Activated naive CD4-positive, alpha-beta T cell treated with anti-CD3 and anti-CD28 coated beads, Interleukin-2, amount 10 ng/mL, durations not matched to agents 7 days and 5 days (primary cell): ENCODE measurements at regions not wholly inside any gene's neighbourhood (a gene's known extent, or its start where the extent isn't known, plus 50 kb on each side); places are given as distances from the start of the nearest gene placed in this dataset.
"Not testable (repeated sequence)": the region's sequence is repeated elsewhere in the genome, so short reads cannot be mapped to it uniquely, and the experiment has no call there.

Experiments
- CTCF ChIA-PET: fragments of 350-600 bp; sonication (Branson Sonifier 250); formaldehyde crosslinking; loops from one replicate; lab custom pipeline; 2021; ENCODE audit warnings: antibody characterized with exemption; lab: Charles Lee
- DNase-seq: peaks from one replicate; pipeline ENCODE4 v3.0.0-alpha.2; 2020
- H3K27ac Mint-ChIP-seq: one replicate; pipeline ENCODE4 v1.8.0; 2021; ENCODE audit warnings: mild to moderate bottlenecking, moderate library complexity, mixed read lengths
- H3K27me3 Mint-ChIP-seq: one replicate; pipeline ENCODE4 v1.8.0; 2021; ENCODE audit warnings: mild to moderate bottlenecking, mixed read lengths
- H3K36me3 Mint-ChIP-seq: one replicate; pipeline ENCODE4 v1.8.0; 2021; ENCODE audit warnings: mixed read lengths
- H3K4me1 Mint-ChIP-seq: one replicate; pipeline ENCODE4 v1.8.0; 2021; ENCODE audit warnings: mixed read lengths
- H3K4me3 Mint-ChIP-seq: one replicate; pipeline ENCODE4 v1.8.0; 2021; ENCODE audit warnings: mild to moderate bottlenecking, moderate library complexity, mixed read lengths
- H3K9me3 Mint-ChIP-seq: one replicate; pipeline ENCODE4 v1.8.0; 2021; ENCODE audit warnings: mixed read lengths

DNA sequence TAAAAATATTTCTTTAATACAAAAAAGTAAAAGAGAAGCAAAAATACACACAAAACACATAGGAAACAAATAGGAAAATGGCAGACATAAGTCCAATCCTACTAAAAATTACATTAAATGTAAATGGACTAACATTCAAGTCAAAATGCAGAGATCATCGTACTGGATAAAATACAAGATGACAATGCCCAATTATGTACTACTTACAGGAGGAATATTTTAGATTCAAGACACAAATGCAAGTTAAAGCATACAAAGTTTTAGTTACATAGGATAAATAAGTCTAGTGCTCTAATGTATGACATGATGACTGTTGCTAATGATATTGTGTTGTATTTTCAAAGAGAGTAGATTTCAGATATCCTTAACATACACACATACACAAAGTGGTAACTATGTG, 401.7 kb downstream of the IRX2 start:
- CTCF ChIA-PET, H3K4me3 Mint-ChIP-seq, H3K27me3 Mint-ChIP-seq, H3K36me3 Mint-ChIP-seq, DNase-seq, H3K9me3 Mint-ChIP-seq, H3K4me1 Mint-ChIP-seq, H3K27ac Mint-ChIP-seq: not testable (repeated sequence)

DNA sequence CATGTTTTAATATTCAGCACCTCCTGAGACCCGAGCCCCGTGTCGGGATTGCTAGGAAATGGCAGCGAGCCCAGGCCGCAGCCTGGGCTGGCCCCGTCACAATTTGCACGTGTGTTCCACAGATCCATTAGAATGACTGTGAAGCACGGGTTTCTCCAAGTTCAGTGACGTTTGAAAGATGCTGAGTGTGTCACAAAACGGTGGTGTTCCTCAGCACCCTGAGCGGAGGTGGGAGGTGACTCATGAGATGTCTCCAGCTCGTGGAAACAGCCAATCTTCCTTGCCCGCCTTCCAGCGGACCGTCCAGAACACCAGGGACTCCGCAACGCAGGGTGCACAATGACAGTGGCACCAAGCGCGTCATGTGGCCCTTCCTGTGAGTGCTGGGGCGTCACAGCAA, 412.8 kb downstream of the IRX2 start:
- Mint-ChIP-seq H3K36me3 (no peaks in the 10 kb centered on the region), H3K4me3 (no peak overlapping the region), H3K27me3 (no peaks in the 10 kb centered on the region), H3K4me1 (no peaks in the 10 kb centered on the region), H3K9me3 (peaks cover 2% of the 10 kb centered on the region), H3K27ac (no peak overlapping the region)
- CTCF ChIA-PET = no interaction called here
- no peak for DNase-seq

DNA sequence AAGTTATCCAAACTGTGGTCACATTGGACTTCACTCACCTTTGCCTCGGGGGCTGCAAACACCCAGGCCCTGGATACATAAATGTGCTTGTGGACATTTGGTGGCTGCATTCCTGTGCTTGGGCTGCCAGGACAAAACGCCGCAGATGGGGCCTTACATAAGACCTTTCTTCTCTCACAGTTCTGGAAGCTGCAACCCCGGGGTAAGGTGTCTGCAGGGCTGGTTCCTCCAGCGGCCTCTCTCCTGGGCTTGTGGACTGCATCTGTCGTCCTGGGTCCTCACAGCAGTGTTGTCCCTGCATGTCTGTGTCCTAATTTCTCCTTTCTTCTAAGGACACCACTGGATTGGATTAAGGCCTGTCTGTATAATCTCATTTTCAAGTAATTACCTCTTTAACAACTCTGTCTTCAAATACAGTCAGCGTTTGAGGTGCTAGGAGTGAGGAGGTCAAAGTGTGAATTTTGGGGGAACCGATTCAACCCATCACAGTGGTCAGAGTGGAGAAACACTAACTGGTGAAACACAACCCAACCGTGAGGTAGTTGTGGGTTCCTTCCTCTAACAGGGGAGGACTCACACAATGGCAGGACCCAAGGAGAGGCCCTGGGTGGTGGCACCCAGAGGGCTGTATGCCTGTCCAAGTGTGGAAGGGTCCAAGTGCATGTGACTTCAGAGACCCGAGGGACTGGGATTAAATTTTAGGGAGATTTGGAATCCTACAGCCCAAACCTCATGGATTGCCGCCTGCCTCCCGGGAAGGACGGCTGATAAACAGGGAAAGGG, 415.6 kb downstream of the IRX2 start:
- DNase-seq = no peak
- Mint-ChIP-seq H3K4me3 (no peak overlapping the region), H3K4me1 (no peaks in the 10 kb centered on the region), H3K27ac (no peak overlapping the region), H3K27me3 (no peaks in the 10 kb centered on the region), H3K9me3 (peaks cover 18% of the 10 kb centered on the region), H3K36me3 (no peaks in the 10 kb centered on the region)
- CTCF ChIA-PET = no interaction called here

DNA sequence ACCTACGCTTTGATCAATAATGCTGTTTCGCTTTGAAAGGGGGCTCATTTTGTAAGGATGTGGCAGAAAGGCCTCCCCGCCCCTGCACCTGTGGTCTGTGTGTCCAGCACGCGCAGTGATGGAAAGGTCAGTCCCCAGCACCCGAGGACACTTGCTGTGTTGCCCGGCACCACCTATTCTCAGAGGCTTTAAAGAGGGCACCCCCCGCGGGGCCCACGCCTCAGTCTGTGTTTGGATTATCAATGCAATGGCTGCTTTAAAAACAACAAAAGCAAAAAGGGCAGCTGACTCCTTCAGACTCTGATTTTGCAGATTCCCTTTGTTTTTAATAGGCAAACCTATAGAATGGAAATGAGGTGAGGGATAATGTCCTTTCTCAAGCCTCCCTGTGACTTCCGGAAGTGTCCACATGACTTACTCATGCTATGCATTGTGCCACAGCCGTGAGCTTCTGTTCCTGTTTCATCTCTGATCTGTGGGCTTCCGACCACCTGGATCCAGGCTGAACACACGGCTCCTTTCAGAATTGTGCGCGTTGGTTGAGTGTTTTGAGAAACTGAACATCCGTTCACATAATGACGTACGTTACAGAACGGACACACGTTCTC, 416.2 kb downstream of the IRX2 start:
- no peaks in the 10 kb centered on the region for H3K4me1 Mint-ChIP-seq

DNA sequence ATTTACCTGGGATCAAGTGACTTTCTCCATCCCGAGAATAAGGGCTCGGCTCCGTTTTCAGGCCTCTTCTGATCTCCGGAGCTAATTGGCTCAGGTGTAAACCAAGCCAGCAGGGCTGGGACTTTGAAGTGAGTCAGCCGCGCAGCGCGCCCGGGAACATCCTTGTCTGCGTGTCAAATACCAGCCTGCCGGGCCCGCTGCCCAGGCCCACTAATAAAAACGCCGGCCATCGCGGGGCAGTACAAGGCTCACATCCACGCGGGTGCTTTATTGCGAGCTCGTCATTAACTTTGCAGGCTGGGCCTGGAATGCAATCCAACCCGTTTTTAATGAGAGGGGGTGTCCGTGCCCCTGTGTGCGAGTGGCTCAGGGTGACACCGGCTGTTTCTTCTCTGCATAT, 416.8 kb downstream of the IRX2 start:
- CTCF ChIA-PET = no interaction called here
- H3K27ac Mint-ChIP-seq = no peak overlapping the region
- H3K36me3 Mint-ChIP-seq = no peaks in the 10 kb centered on the region
- no peaks in the 10 kb centered on the region for H3K27me3 Mint-ChIP-seq
- H3K9me3 Mint-ChIP-seq = peaks cover 18% of the 10 kb centered on the region
- no peaks in the 10 kb centered on the region for H3K4me1 Mint-ChIP-seq
- H3K4me3 Mint-ChIP-seq = no peak overlapping the region
- DNase-seq = no peak

More for the DNA sequence above, 416.2 kb downstream of the IRX2 start:
- peaks cover 18% of the 10 kb centered on the region for H3K9me3 Mint-ChIP-seq
- CTCF ChIA-PET = no interaction called here
- no peak overlapping the region for H3K4me3 Mint-ChIP-seq
- H3K27ac Mint-ChIP-seq = no peak overlapping the region
- no peak for DNase-seq
- H3K36me3 Mint-ChIP-seq = no peaks in the 10 kb centered on the region
- no peaks in the 10 kb centered on the region for H3K27me3 Mint-ChIP-seq

DNA sequence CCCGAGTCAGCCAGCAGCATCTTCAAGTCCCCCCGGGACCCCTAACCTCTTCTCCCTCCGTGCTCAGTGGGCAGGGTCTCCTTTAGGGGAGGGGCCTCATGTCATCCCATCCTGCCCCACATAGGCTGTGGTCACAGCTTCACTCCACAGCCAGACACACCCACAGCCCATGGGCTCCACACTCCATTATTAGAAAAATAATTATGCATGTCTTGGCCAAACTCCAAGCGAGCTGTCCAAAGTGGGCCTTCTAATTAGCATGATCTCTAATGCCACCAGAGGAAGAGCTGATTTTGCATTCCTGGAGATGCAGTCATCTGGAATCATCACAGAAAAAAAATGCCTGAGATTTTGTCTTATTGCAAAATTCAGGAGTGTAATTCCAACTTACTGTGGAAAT, 418.2 kb downstream of the IRX2 start:
- H3K4me3 Mint-ChIP-seq = no peak overlapping the region
- DNase-seq = no peak
- no peaks in the 10 kb centered on the region for H3K36me3 Mint-ChIP-seq
- H3K27ac Mint-ChIP-seq = no peak overlapping the region
- CTCF ChIA-PET = no interaction called here
- H3K9me3 Mint-ChIP-seq = peaks cover 18% of the 10 kb centered on the region
- H3K27me3 Mint-ChIP-seq = no peaks in the 10 kb centered on the region
- H3K4me1 Mint-ChIP-seq = no peaks in the 10 kb centered on the region

DNA sequence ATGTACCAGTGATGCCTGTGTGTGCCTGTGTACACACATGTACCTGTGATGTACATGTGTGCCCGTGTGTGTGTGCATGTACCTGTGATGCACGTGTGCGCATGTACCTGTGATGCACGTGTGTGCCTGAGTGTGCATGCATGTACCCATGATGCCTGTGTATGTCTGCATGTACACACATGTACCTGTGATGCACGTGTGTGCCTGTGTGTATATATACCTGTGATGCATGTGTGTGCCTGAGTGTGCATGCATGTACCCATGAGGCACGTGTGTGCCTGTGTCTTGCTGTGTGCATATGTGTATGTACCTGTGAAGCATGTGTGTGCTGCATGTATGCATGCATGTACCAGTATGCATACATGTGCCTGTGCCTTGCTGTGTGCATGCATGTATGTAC, 419.0 kb downstream of the IRX2 start:
- H3K36me3 Mint-ChIP-seq = no peaks in the 10 kb centered on the region
- H3K9me3 Mint-ChIP-seq = peaks cover 18% of the 10 kb centered on the region
- H3K27me3 Mint-ChIP-seq = no peaks in the 10 kb centered on the region
- H3K4me3 Mint-ChIP-seq = no peak overlapping the region
- no peaks in the 10 kb centered on the region for H3K4me1 Mint-ChIP-seq
- DNase-seq = no peak
- CTCF ChIA-PET = no interaction called here
- no peak overlapping the region for H3K27ac Mint-ChIP-seq

DNA sequence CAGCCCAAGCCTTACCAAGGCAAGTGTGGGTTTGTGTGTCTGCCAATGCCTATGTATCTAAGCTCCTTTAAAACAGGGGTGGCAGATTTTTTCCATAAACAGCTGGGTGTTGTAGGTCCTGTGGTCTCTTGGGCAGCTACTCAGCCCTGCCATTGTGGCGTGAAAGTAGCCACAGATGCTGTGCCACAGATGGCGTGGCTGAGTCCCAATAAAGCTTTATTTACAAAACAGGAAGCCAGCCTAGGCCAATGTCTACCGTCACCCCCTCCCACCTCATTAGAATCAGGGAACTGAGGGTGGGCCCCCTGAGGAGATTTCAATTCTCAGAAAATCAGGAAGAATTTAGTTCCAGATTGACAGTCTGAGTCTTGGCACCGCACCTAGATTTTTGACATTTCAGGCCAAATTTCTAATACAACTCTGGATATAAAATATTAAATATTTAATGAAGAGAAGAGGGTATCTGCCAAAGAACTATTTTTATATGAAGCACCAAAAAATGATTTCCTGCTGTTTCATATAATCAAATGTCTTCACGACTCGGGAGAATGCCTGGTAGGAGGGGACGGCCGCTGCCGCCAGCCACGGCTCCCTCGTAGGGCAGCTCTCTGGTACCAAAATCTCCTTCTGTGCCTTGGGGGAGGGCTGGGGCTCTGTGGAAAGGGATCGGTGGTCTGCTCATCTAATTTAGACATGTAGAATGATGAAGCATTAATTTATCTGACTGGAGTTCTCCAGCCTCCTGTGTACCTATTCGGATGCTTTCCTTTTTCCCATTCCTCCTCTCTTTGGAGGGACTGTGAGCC, 420.9 kb downstream of the IRX2 start:
- H3K36me3 Mint-ChIP-seq = no peaks in the 10 kb centered on the region
- CTCF ChIA-PET = no interaction called here
- no peaks in the 10 kb centered on the region for H3K4me1 Mint-ChIP-seq
- H3K9me3 Mint-ChIP-seq = peaks cover 26% of the 10 kb centered on the region
- no peak overlapping the region for H3K27ac Mint-ChIP-seq
- no peak for DNase-seq
- no peak overlapping the region for H3K4me3 Mint-ChIP-seq
- no peaks in the 10 kb centered on the region for H3K27me3 Mint-ChIP-seq

DNA sequence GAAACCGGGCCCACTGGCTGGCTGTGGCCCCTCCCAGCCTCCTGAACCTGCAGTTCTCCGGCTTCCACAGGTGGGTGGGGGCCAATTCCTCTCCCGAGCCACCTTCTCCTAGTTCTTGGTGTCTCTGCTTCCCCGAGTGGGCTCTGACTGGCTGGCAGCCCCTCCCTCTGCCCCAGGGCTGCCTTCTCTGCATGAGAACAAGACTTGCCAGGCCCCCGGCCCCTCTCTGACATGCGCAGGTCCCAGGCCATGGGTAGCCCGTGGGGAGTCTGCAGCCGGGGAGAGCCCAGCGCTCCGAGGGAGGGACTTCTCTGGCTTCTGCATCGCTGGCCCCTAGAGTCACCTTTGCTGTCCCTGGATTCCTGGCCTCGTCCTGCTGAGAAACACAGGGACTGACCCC, 421.7 kb downstream of the IRX2 start:
- no peaks in the 10 kb centered on the region for H3K4me1 Mint-ChIP-seq
- H3K4me3 Mint-ChIP-seq = no peak overlapping the region
- peaks cover 28% of the 10 kb centered on the region for H3K9me3 Mint-ChIP-seq
- no peak for DNase-seq
- no peaks in the 10 kb centered on the region for H3K36me3 Mint-ChIP-seq
- H3K27me3 Mint-ChIP-seq = no peaks in the 10 kb centered on the region
- no peak overlapping the region for H3K27ac Mint-ChIP-seq
- CTCF ChIA-PET = no interaction called here

DNA sequence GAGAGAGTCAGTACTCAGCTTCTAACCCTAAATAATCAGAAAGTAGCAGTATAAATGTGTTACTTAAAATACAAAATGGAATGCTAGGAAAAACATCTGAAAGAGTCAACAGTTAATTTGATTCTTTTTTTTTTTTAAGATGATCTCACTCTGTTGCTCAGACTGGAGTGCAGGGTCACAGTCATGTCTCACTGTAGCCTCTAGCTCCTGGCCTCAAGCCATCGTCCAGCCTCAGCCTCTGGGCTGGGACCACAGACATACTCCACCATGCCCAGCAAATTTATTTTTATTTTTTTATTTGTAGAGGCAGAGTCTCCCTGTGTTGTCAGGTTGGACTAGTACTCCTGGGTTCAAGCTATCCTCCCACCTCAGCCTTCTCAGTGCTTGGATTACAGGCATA, 424.9 kb downstream of the IRX2 start:
- H3K4me3 Mint-ChIP-seq = no peak overlapping the region
- H3K36me3 Mint-ChIP-seq = no peaks in the 10 kb centered on the region
- H3K4me1 Mint-ChIP-seq = no peaks in the 10 kb centered on the region
- no peak overlapping the region for H3K27ac Mint-ChIP-seq
- no peak for DNase-seq
- H3K27me3 Mint-ChIP-seq = no peaks in the 10 kb centered on the region
- CTCF ChIA-PET = no interaction called here
- peaks cover 23% of the 10 kb centered on the region for H3K9me3 Mint-ChIP-seq

DNA sequence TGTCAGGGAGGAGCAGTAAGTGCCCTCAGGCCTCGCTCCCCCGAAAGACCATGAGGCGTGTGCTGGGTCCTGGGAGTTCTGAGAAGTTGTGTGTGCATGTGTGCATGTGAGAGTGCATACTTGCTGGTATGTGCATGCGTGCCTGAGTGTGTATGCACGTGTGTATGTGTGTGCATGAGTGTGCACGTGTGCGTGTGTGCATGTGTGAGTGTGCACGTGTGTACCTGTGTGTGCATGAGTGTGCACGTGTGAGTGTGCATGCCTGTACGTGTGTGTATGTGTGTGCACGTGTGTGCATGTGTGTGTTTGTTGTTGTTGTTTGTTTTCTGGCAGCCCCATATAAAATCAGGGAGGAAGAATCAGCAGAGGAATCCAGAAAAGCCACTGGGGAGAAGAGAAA, 426.7 kb downstream of the IRX2 start:
- H3K4me1 Mint-ChIP-seq = no peaks in the 10 kb centered on the region
- peaks cover 22% of the 10 kb centered on the region for H3K9me3 Mint-ChIP-seq
- no peak for DNase-seq
- no peaks in the 10 kb centered on the region for H3K27me3 Mint-ChIP-seq
- no peak overlapping the region for H3K27ac Mint-ChIP-seq
- CTCF ChIA-PET = no interaction called here
- no peak overlapping the region for H3K4me3 Mint-ChIP-seq
- no peaks in the 10 kb centered on the region for H3K36me3 Mint-ChIP-seq

DNA sequence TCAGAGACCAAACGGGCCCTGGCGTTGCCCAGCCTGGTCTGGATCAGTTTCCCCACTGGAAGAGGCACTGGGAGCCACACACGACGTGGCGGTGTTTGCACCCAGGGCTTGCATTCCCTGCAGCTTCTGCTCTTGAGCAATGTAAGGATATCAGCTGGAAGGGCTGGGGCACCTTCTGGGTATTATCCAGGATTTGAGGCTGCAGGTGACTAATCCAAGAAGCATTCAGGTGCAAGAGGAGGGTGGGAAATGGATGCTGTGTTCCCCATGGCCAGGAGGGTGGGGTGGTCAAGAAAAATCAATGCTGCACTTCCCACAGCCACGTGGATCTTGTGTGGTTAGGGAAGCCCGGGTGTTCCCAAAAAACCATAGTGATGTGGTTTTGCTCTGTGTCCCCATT, 430.9 kb downstream of the IRX2 start:
- H3K4me1 Mint-ChIP-seq = no peaks in the 10 kb centered on the region
- H3K36me3 Mint-ChIP-seq = no peaks in the 10 kb centered on the region
- no peak for DNase-seq
- CTCF ChIA-PET = no interaction called here
- peaks cover 14% of the 10 kb centered on the region for H3K9me3 Mint-ChIP-seq
- H3K27ac Mint-ChIP-seq = no peak overlapping the region
- H3K27me3 Mint-ChIP-seq = no peaks in the 10 kb centered on the region
- no peak overlapping the region for H3K4me3 Mint-ChIP-seq

DNA sequence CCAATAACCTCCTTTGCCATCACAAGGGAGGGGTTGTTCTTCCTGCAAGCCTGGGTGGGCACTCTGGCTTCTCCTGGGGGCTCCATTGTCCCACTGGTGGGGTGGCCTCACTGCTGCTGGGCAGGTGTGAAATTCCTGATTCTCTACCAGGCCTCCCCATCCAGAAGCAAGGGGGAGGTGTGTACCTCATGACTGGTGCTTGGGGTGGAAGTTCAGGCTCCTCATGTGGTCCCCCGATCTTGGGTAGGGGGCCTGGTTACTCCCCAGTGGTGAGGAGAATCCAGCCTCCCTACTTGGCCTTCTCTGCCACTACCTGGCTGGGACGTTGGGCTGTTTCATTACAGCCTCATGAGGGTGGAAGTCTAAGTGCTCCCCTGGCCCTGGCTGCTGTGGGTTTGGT, 433.9 kb downstream of the IRX2 start:
- no peak for DNase-seq
- Mint-ChIP-seq H3K9me3 (no peaks in the 10 kb centered on the region), H3K27me3 (no peaks in the 10 kb centered on the region), H3K27ac (no peak overlapping the region), H3K4me1 (no peaks in the 10 kb centered on the region), H3K4me3 (no peak overlapping the region), H3K36me3 (no peaks in the 10 kb centered on the region)
- CTCF ChIA-PET = no interaction called here

DNA sequence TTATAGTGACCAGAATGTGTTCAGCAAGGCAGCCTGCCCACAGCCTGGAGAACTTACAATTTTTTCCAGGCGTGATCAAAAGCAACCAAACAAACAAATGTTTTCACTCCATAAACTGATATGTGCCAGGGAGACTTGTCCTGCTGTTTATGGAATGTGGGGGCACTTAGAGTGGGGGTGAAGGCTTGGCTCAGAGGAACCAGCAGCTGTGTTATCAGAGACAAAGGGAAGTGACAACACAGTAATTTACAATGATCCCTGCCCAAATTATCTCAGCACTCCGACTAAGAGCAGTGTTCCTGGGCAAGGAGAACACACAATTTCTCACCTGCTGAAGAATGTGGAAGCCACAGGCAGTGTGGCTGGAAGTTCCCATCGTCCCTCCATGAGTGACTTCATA, 429.1 kb upstream of the IRX4 start:
- CTCF ChIA-PET = no interaction called here
- no peaks in the 10 kb centered on the region for H3K4me1 Mint-ChIP-seq
- no peak for DNase-seq
- H3K27me3 Mint-ChIP-seq = no peaks in the 10 kb centered on the region
- no peaks in the 10 kb centered on the region for H3K36me3 Mint-ChIP-seq
- H3K9me3 Mint-ChIP-seq = no peaks in the 10 kb centered on the region
- H3K4me3 Mint-ChIP-seq = no peak overlapping the region
- no peak overlapping the region for H3K27ac Mint-ChIP-seq

DNA sequence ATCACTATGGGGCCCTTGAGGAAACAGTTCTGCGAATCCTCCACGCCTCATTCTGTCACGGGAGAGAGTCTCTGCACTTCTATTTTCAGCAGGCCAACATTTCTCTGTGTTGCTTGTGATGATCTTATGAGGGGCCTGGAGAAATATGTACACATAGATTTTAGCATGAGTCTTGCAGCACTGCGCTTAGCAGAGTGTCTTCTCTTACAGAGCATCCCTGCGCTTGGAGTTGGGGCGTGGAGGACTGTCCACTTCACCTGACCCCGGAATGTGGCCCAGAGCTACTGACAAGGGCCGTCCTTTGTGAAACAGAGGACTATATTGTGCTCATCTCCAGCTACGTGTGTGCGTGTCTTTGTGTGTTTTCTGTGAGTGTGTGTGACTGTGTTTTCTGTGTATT, 428.2 kb upstream of the IRX4 start:
- no peak overlapping the region for H3K4me3 Mint-ChIP-seq
- no peak overlapping the region for H3K27ac Mint-ChIP-seq
- H3K4me1 Mint-ChIP-seq = no peaks in the 10 kb centered on the region
- DNase-seq = no peak
- H3K27me3 Mint-ChIP-seq = no peaks in the 10 kb centered on the region
- no peaks in the 10 kb centered on the region for H3K36me3 Mint-ChIP-seq
- CTCF ChIA-PET = no interaction called here
- H3K9me3 Mint-ChIP-seq = no peaks in the 10 kb centered on the region
